HAP-1 (cell line): ENCODE measurements at regions not wholly inside any gene's neighbourhood (a gene's known extent, or its start where the extent isn't known, plus 50 kb on each side); places are given as distances from the start of the nearest gene placed in this dataset.
"Not testable (repeated sequence)": the region's sequence is repeated elsewhere in the genome, so short reads cannot be mapped to it uniquely, and the experiment has no call there.

Experiments used
- DNase-seq, 2 experiments: peaks; one replicate each; pipeline ENCODE4 v3.0.0-alpha.2; 2016 to 2020; ENCODE audit warnings: low spot score in 2 of 2
- H3K27me3 ChIP-seq: fragments of 250-450 bp; sonication (Bioruptor Pico); 2 replicates; pipeline ENCODE4 v1.5.1; 2020; ENCODE audit warnings: low read depth, mild to moderate bottlenecking, moderate library complexity
- H3K36me3 ChIP-seq: fragments of 250-450 bp; sonication (Bioruptor Pico); replicated peaks from 2 replicates; pipeline ENCODE4 v1.5.1; 2020; ENCODE audit warnings: mild to moderate bottlenecking
- H3K4me1 ChIP-seq: fragments of 250-450 bp; sonication (Bioruptor Pico); 2 replicates; pipeline ENCODE4 v1.5.1; 2020; ENCODE audit warnings: mild to moderate bottlenecking
- H3K4me3 ChIP-seq: fragments of 250-450 bp; sonication (Bioruptor Pico); 2 replicates; pipeline ENCODE4 v1.5.1; 2020; ENCODE audit warnings: mild to moderate bottlenecking, moderate library complexity
- H3K9me3 ChIP-seq: fragments of 250-450 bp; sonication (Bioruptor Pico); 2 replicates; pipeline ENCODE4 v1.5.1; 2020; ENCODE audit warnings: mild to moderate bottlenecking, moderate library complexity
- in situ Hi-C: fragments of 300-500 bp; cut with MboI; formaldehyde crosslinking; loops from 3 replicates; pipeline ENCODE4 v1.14.3; 2020; ENCODE audit warnings: low sequenced_read_pairs, inconsistent platforms, mixed read lengths

DNA sequence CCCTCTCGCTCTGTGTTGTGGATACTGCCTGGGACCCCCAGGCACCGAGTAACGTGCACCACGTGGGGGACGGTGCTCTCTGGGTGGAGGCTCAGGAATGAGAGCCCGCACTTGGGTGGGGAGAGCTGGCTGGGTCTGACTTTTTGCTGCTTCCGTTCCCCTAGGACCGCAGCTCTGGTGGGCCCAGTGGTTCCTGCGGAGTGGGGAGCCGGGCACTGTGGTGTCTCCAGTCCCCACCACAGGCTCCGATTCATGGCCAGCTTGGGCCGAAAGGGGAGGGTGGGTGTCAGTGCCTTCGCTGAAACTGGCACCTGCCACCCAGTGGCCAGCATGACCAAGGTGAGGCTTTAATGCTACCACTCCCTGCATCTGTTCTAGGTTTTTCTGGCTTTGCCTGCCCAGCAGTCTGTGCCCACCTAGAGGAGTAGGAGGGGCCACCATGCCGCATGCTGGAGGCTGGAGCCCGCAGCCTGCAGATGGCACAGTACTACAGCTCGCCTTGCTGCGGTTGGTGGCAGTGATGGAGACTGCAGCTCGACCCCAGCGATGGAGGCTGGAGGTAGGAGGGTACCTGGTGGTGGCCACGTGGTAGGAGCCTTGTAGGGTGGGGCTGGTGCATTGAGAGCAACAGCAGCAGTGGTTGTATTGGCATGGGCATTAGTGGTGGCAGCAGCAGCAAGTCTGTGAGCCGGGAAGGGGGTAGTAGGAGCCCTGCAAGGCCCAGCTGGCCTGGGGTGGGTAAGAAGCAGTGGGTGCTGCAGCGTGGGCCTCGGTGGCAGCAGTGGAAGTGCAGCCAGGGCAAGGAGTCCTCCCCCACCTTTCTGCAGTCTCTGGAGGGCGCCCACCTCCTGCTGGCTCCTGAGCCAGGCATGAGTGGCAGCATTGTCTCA, 118.8 kb upstream of the VPREB1 start:
- no peaks in the 10 kb centered on the region for H3K36me3 ChIP-seq
- no peaks in the 10 kb centered on the region for H3K9me3 ChIP-seq
- H3K4me3 ChIP-seq, result no peak overlapping the region
- in situ Hi-C loops, result no loop called here
- no peak for DNase-seq
- peaks cover 19% of the 10 kb centered on the region for H3K27me3 ChIP-seq
- H3K4me1 ChIP-seq, result no peaks in the 10 kb centered on the region

DNA sequence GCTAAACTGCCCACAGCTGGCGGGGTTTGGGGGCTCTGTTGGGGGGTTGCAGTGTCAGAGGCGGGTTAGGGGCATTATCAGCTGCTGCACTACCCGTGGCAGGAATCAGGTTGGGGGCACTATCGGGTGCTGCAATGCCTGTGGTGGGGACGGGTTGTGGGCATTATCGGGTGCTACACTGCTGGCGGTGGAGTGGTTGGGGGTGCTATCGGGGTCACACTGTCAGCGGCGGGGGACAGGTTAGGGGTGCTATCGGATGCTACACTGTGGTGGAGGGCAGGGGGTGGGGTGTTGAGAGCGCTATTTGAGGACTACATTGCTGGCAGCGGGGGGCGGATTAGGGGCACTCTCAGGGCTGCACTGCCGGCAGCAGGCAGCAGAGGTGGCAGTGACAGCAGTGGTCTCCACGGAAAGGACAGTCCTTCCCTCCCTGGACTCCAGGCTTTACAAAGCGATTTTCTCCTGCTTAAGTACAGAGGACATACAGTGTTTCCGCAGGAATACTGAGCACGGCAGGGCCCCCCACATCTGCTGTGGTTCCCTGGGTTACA, 119.5 kb upstream of the VPREB1 start:
- in situ Hi-C loops, result no loop called here
- no peaks in the 10 kb centered on the region for H3K4me1 ChIP-seq
- H3K27me3 ChIP-seq, result peaks cover 16% of the 10 kb centered on the region
- no peaks in the 10 kb centered on the region for H3K9me3 ChIP-seq
- DNase-seq, result no peak
- no peak overlapping the region for H3K4me3 ChIP-seq
- no peaks in the 10 kb centered on the region for H3K36me3 ChIP-seq

DNA sequence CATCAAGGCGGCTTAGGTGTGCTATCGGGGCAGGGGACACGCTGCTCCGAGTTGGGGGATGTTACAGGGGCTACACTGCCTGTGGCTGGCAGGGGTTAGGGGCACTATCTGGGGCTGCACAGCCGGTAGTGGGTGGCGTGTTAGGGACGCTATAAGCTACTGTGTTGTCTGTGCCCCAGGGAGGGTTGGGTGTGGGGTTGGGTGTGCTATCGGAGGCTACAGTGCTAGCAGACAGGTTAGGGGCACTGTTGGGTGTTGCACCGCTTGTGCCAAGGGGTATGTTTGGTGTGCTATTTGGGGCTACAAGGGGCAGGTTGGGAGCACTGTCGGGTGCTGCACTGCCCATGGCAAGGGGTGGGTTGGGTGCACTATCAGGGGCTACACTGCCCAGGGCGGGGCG, 120.2 kb upstream of the VPREB1 start:
- in situ Hi-C loops, result no loop called here
- Histone ChIP-seq H3K9me3 (no peaks in the 10 kb centered on the region), H3K36me3 (no peaks in the 10 kb centered on the region), H3K27me3 (peaks cover 12% of the 10 kb centered on the region), H3K4me3 (no peak overlapping the region), H3K4me1 (no peaks in the 10 kb centered on the region)
- DNase-seq, result no peak

DNA sequence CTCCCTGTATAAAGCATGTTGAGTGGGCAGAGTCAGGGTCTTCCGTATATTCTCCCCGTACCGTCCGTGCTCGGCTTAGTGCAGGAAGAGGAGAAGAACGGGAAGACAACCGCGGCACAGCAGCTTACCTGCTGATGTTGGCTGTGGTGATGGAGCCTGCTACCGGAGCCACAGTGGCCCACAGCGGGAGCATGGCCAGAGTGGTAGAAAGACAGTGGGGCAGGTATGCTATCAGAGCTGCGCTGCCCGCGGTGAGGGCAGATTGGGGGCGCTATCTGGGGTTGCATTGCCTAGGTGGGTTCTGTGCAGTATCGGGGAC, 120.7 kb upstream of the VPREB1 start:
- H3K4me3 ChIP-seq, result no peak overlapping the region
- no peaks in the 10 kb centered on the region for H3K9me3 ChIP-seq
- H3K4me1 ChIP-seq, result no peaks in the 10 kb centered on the region
- H3K36me3 ChIP-seq, result no peaks in the 10 kb centered on the region
- DNase-seq, result no peak
- peaks cover 12% of the 10 kb centered on the region for H3K27me3 ChIP-seq
- in situ Hi-C loops, result no loop called here

DNA sequence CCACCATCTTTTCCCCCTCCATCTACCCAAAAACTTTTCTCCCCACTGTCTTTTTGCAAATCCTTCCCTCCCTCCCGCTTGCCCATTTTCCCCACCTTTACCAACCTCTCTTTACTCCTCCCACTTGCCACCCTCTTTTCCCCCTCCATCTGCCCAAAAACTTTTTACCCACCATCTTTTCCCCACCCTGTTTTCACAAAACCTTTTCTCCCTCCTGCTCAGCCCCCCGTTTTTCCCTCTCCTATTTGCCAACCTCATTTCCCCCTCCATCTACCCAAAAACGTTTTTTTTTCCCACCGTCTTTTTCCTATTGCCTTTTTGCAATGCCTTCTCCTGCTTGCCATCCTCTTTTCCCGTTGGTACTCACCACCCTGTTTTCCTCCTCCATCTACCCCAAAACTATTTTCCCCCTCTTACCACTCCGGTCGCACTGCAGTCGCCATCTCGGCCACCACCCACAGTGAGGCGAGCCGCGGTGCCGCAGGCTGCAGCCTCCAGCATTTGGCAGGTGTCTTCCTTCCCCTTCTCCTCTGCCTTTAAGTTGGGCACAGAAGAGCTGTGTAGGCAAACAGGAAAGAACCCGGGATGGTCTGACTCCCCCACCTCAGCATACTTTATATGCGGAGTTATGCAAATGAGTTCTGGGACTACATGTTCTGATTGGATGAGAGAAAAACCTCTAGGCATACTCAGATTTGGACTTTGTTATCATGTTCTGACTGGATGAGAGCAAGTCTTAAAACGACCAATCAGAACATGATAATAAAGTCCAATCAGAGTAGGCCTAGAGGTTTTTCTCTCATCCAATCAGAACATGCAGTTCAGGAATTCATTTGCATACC, 121.2 kb upstream of the VPREB1 start:
- no peak for DNase-seq
- Histone ChIP-seq H3K4me3 (no peak overlapping the region), H3K4me1 (no peaks in the 10 kb centered on the region), H3K9me3 (no peaks in the 10 kb centered on the region), H3K36me3 (no peaks in the 10 kb centered on the region), H3K27me3 (peaks cover 12% of the 10 kb centered on the region)
- in situ Hi-C loops, result no loop called here

DNA sequence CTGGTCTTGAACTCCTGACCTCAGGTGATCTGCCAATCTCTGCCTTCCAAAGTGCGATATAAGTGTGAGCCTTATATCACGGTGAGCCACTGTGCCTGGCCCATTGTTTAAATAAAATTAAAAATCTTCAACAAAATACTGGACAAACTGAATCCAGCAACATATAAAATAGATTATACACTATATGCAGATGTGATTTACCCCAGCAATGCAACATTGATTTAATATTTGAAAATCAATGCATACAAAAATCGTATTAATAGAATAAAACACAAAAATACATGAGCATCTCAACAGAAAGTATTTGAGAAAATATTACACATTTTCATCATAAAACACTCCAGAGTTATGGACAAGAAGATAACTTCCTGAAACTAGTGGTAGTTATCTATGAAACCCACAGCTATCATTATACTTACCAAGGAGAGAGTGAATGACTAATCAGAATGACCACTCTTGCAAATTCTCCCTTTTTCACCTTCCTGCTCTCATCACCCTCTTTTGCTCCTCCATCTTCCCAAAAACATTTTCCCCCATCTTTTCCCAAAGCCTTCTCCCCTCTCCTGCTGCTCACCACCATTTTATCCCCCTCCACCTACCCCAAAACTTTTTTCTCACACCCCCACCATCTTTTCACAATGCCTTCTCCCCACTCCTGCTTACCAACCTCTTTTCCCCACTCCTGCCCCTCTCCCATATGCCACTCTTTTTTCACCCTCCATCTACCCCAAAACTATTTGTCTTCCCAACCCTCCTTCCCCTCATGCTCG, 122.1 kb upstream of the VPREB1 start:
- H3K27me3 ChIP-seq, result peaks cover 10% of the 10 kb centered on the region
- no peak overlapping the region for H3K4me3 ChIP-seq

DNA sequence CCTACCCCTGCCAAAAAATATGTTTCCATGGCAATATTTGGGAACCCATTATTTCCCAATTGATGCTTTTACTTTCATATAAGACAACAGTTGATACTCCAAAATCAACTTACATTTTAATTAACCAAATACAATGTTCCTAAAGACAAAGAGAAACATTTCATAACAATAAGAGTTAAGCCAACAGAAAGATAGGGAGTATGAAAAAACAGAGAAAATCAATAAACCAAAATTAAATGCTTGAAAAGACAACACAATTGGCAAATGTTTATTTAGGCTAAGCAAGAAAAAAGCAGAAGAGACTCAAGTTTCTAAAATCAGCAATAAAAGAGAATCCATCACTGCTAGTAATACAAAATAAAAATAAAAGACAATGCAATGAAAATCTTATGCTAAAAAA, 123.1 kb upstream of the VPREB1 start:
- H3K36me3 ChIP-seq, result no peaks in the 10 kb centered on the region
- in situ Hi-C loops, result no loop called here
- no peak for DNase-seq
- H3K27me3 ChIP-seq, result peaks cover 4% of the 10 kb centered on the region; the same call in 1 of the 2 replicates
- no peaks in the 10 kb centered on the region for H3K4me1 ChIP-seq
- no peak overlapping the region for H3K4me3 ChIP-seq
- no peaks in the 10 kb centered on the region for H3K9me3 ChIP-seq

More for the DNA sequence above, 122.1 kb upstream of the VPREB1 start:
- H3K9me3 ChIP-seq, result no peaks in the 10 kb centered on the region
- in situ Hi-C loops, result no loop called here
- H3K4me1 ChIP-seq, result no peaks in the 10 kb centered on the region
- no peak for DNase-seq
- no peaks in the 10 kb centered on the region for H3K36me3 ChIP-seq

DNA sequence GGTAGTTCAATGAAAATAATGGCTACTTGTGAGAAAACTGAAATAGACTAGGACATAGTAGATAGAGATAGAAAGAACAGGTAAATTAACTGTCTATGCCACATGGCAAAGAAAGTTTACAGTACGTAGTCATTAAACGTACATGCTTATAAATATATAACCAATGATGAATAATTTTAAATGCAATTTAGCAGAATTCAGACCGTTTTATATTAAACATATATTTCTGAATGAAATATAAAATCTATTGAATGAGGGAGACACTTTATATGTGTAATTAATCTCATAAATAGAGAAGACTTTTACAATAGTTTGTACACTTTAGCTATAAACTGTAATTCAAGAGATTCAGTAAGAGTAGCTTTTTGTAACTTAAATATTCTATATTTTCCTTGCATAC, 124.4 kb upstream of the VPREB1 start:
- H3K36me3 ChIP-seq, result no peaks in the 10 kb centered on the region
- peaks cover 4% of the 10 kb centered on the region; the same call in 1 of the 2 replicates for H3K27me3 ChIP-seq
- no peak for DNase-seq
- no peaks in the 10 kb centered on the region for H3K4me1 ChIP-seq
- in situ Hi-C loops, result no loop called here
- no peaks in the 10 kb centered on the region for H3K9me3 ChIP-seq
- H3K4me3 ChIP-seq, result no peak overlapping the region

DNA sequence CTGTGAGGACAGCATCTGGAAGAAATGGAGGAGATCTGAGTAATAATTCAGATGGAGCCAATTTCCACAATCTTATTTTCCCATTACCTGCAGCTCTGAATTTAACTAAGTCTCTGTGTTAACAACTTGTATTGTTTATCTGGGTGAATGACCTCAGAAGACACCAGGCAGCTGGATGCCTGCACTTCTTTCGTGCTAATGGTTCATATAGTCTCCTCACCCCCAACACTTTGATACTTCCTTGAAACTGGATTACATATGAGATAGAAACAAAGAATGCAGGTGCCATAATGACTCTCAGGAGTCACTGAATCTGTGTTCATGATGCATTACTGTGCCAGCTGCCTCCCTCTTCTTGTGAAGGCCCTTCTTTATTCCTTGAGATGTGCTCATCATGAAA, 125.6 kb upstream of the VPREB1 start:
- in situ Hi-C loops, result no loop called here
- Histone ChIP-seq H3K4me3 (no peak overlapping the region), H3K27me3 (peaks cover 4% of the 10 kb centered on the region; the same call in 1 of the 2 replicates), H3K36me3 (no peaks in the 10 kb centered on the region), H3K9me3 (no peaks in the 10 kb centered on the region), H3K4me1 (no peaks in the 10 kb centered on the region)
- DNase-seq, result no peak

DNA sequence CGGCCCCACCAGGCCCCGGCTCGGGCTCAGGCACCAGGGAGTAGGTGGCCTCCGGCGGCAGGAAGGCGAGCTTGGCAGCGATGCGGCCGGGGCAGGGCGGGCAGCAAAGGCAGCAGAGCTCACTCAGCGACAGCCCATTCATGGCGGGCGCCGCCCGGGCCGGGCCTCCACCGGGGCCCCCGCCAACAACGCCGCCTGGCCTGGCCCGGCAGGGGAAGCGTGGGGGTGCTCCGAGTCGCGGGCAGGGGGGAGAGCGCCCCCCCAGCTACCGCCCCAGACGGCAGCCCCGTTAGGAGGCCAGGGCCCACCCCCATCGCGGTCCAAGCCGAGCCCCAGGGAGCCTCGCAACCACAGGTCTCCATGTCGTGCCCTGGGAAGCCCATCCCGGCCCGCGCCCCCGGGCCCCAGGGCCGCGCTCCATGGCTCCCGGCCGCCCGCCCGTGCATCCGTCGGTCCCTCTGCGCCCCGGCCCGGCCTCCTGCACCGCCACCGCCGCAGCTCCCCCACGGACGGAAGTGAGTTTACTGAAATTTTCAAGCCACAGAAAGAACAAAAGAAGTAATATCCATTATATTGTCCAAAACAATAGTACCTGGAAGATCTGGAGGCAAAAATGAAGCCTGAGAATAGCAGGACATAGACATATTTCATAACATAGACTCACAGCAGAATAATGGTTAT, 126.6 kb upstream of the VPREB1 start:
- H3K27me3 ChIP-seq, H3K4me3 ChIP-seq, H3K4me1 ChIP-seq, in situ Hi-C loops, DNase-seq, H3K36me3 ChIP-seq, H3K9me3 ChIP-seq: not testable (repeated sequence)

DNA sequence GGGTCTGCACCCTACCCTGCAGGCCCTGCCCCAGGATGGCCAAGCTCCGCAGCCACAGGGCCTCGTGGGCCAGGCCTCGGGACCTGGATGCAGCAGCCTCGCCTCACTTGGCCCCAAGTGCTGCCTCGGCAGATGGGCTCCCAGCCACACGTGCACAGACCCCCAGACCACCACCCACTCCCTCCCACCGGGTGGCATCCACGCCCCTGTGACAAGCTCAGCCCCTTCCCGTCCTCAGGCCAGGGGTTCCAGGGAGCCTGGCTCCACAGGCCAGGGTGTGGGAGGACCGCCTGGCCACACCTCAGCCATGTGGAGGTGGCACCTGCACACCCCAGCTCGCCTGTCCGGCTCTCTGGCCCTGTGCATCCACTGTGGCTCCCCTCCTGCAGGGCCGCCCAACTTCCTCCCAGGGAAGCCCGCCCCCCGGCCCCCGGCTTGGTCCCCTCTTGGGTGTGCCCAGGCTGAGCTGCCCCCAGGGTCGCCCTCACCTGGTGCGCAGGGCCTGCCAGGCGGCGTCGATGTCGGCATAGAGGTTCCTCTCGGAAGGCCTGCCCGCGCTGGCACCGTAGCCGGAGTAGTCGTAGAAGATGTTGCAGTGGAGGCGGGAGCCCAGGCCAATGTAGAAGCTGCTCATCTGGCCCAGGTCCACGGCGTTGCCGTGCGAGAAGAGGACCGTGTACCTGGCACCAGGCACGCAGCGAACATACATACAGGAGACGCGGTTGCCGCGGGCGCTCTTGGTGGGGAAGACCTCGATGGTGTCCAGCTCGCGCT, 127.4 kb upstream of the VPREB1 start:
- H3K36me3 ChIP-seq, H3K4me1 ChIP-seq, DNase-seq, in situ Hi-C loops, H3K27me3 ChIP-seq, H3K9me3 ChIP-seq, H3K4me3 ChIP-seq: not testable (repeated sequence)

DNA sequence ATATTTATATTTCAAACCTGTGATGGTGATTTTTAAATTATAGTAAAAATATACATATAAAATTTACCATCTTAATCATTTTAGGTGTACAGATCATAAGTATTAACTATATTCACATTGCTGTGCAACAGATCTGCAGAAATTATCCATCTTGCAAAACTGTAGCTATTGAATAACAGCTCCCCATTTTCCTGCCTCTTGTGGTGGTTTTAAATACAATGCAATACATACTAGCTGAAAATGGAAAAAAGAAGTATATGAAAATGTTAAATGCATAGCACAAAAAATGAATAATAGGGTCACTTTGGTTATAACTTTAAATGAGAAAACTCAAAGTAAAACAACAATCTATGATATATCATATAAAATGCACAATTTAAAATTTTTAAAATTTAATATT, 130.9 kb upstream of the VPREB1 start:
- H3K27me3 ChIP-seq, result peaks cover 4% of the 10 kb centered on the region; the same call in 1 of the 2 replicates

More for the DNA sequence above, 130.9 kb upstream of the VPREB1 start:
- H3K9me3 ChIP-seq, result no peaks in the 10 kb centered on the region
- DNase-seq, result no peak
- no peak overlapping the region for H3K4me3 ChIP-seq
- in situ Hi-C loops, result no loop called here
- H3K36me3 ChIP-seq, result no peaks in the 10 kb centered on the region
- H3K4me1 ChIP-seq, result no peaks in the 10 kb centered on the region
